Thoracic aorta (tissue), 2 donors: ENCODE measurements at regions not wholly inside any gene's neighbourhood (a gene's known extent, or its start where the extent isn't known, plus 50 kb on each side); places are given as distances from the start of the nearest gene placed in this dataset.
A peak's percentile ranks its signal among the peaks of the same experiment; 100 is the strongest.

ENCODE experiments used
- ATAC-seq: fragments of 150-250 bp; one replicate; pipeline ENCODE4 v1.8.0; 2017; ENCODE audit warnings: low read depth; ENCODE audit not compliant: insufficient number of reproducible peaks, low FRiP score
- DNase-seq: peaks from one replicate; pipeline ENCODE4 v3.0.0-alpha.2; 2020; ENCODE audit warnings: low spot score
- H3K27ac ChIP-seq, 2 donors: fragments of 200-600 bp; sonication (generic); 1 replicate in 1 of 2; 2 replicates in 1 of 2; pipeline ENCODE4 v1.5.1; 2016; ENCODE audit warnings: mild to moderate bottlenecking in 2 of 2, moderate library complexity in 2 of 2
- H3K27me3 ChIP-seq: fragments of 200-600 bp; sonication (generic); replicated peaks from 2 replicates; pipeline ENCODE4 v1.6.0; 2016; ENCODE audit warnings: mild to moderate bottlenecking; ENCODE audit not compliant: insufficient read depth
- H3K36me3 ChIP-seq: fragments of 200-600 bp; sonication (generic); one replicate; pipeline ENCODE4 v1.5.1; 2016
- H3K4me1 ChIP-seq, 2 donors: fragments of 200-600 bp; sonication (generic); 1 replicate in 1 of 2; 2 replicates in 1 of 2; pipeline versions ENCODE4 v1.5.1 to v1.6.0; 2016; ENCODE audit warnings: low read depth in 2 of 2, mild to moderate bottlenecking in 1 of 2; ENCODE audit not compliant: control insufficient read depth in 1 of 2
- H3K4me3 ChIP-seq: fragments of 200-600 bp; sonication (generic); 2 replicates; pipeline ENCODE4 v1.5.1; 2016; ENCODE audit warnings: mild to moderate bottlenecking
- H3K9me3 ChIP-seq: fragments of 200-600 bp; sonication (generic); 2 replicates; pipeline ENCODE4 v1.5.1; 2016
- CTCF ChIP-seq: fragments of 200-600 bp; sonication (generic); IDR thresholded peaks from one replicate; pipeline ENCODE4 v1.5.1; 2019; ENCODE audit warnings: antibody characterized with exemption

- no peak overlapping the region for H3K4me3 ChIP-seq
- no peaks in the 10 kb centered on the region for H3K9me3 ChIP-seq
- ATAC-seq, result no peak
- H3K27ac ChIP-seq, result no peak overlapping the region
- DNase-seq, result no peak
- H3K36me3 ChIP-seq, result no peaks in the 10 kb centered on the region
- no peaks in the 10 kb centered on the region for H3K27me3 ChIP-seq
- no peak for TF ChIP-seq CTCF
- H3K4me1 ChIP-seq, result peaks cover 0 to 10% of the 10 kb centered on the region in 2 donors
These were observed 373.8 kb downstream of the STIM2 start for GRCh38 chr4:27234306-27234899.

DNA sequence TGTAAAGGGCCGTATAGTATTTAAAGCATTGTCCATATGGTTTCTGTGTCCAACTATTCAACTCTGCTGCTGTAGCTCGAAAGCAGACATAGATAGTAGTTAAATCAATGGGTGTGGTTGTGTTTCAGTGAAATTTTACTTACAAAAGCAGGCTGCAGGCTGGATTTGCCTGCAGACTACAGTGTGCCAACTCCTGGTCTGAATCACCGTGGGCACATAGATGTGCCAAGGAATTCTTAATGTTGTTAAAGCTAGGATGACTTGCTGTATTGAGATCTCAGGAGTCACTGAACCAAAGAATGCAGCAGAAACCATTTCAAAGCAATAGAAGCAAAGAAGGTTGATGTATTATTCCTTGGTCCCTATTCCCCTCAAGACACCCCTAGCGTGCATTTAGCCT, 379.0 kb downstream of the STIM2 start:
- no peaks in the 10 kb centered on the region for H3K9me3 ChIP-seq
- TF ChIP-seq CTCF, result no peak
- no peak for DNase-seq
- peaks cover 0 to 20% of the 10 kb centered on the region in 2 donors for H3K4me1 ChIP-seq
- peak overlapping the region; percentile 65 to 86 for H3K27ac ChIP-seq
- no peak overlapping the region for H3K4me3 ChIP-seq
- no peaks in the 10 kb centered on the region for H3K27me3 ChIP-seq
- no peaks in the 10 kb centered on the region for H3K36me3 ChIP-seq
- ATAC-seq, result peak; percentile 99

- Histone ChIP-seq H3K36me3 (no peaks in the 10 kb centered on the region), H3K4me1 (peaks cover 0 to 26% of the 10 kb centered on the region in 2 donors), H3K4me3 (no peak overlapping the region), H3K9me3 (no peaks in the 10 kb centered on the region), H3K27ac (no peak overlapping the region), H3K27me3 (no peaks in the 10 kb centered on the region)
- DNase-seq (no peak), ATAC-seq (no peak)
- no peak for TF ChIP-seq CTCF
These were observed 381.6 kb downstream of the STIM2 start for GRCh38 chr4:27242217-27242616.

GRCh38 chr4:27245216-27245615, 384.6 kb downstream of the STIM2 start:
- no peak overlapping the region for H3K27ac ChIP-seq
- H3K9me3 ChIP-seq, result no peaks in the 10 kb centered on the region
- H3K4me1 ChIP-seq, result peaks cover 11 to 38% of the 10 kb centered on the region in 2 donors
- no peak for ATAC-seq
- no peaks in the 10 kb centered on the region for H3K27me3 ChIP-seq
- H3K36me3 ChIP-seq, result no peaks in the 10 kb centered on the region
- TF ChIP-seq CTCF, result no peak
- no peak overlapping the region for H3K4me3 ChIP-seq
- DNase-seq, result no peak

DNA sequence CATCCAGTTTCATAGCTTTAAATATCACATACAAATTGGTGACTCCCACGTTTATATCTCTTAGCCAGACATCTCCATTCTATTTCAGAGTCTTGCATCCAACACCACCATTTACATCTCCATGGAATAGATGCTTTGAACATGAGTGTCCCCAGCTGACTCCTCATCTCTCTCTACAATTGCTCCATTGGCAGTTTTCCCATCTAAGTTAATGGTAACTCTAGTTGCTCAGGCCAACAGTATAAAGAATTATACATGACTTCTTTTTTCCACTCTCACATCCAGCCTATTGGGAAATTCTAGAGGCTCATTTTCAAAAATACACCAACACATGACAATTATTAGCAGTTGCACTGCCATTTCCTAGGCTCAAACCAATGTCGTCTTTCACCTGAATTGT, 388.2 kb downstream of the STIM2 start:
- H3K27me3 ChIP-seq, result no peaks in the 10 kb centered on the region
- no peaks in the 10 kb centered on the region for H3K36me3 ChIP-seq
- peak overlapping the region; percentile 75 to 81 for H3K27ac ChIP-seq
- H3K4me3 ChIP-seq, result no peak overlapping the region
- H3K4me1 ChIP-seq, result peaks cover 23 to 64% of the 10 kb centered on the region in 2 donors
- DNase-seq, result no peak
- no peak for TF ChIP-seq CTCF
- no peaks in the 10 kb centered on the region for H3K9me3 ChIP-seq
- ATAC-seq, result peak; percentile 86
